ENCODE measurements at regions not wholly inside any gene's neighbourhood (a gene's known extent, or its start where the extent isn't known, plus 50 kb on each side); places are given as distances from the start of the nearest gene placed in this dataset.

GRCh38 chr11:128069665-128070064 lies 517.7 kb downstream of the ETS1 start:
- Mint-ChIP-seq H3K27me3 (peaks cover 20% of the 10 kb centered on the region), H3K4me3 (no peak overlapping the region), H3K27ac (no peak overlapping the region), H3K4me1 (no peaks in the 10 kb centered on the region), H3K9me3 (ENCODE audit: insufficient read depth) (no peaks in the 10 kb centered on the region)
- Histone ChIP-seq H3K4me3 (ENCODE audit: control extremely low read depth in 1 of 5, extremely low read depth in 1 of 5, insufficient read depth in 1 of 5, low read depth in 2 of 5, low read length in 4 of 5) (no peak overlapping the region), H3K27me3 (replicated peaks in 1 of 4; ENCODE audit: control extremely low read depth in 1 of 4, control insufficient read depth in 3 of 4, insufficient read depth in 4 of 4, low read length in 3 of 4) (no peaks in the 10 kb centered on the region), H3K9me3 (ENCODE audit: control extremely low read depth in 1 of 3, control insufficient read depth in 2 of 3, insufficient read depth in 1 of 3, low read length in 2 of 3) (no peaks in the 10 kb centered on the region), H3K36me3 (replicated peaks in 1 of 2; ENCODE audit: control extremely low read depth in 1 of 2, control insufficient read depth in 1 of 2, extremely low read depth in 1 of 2, insufficient read depth in 2 of 2, low read length in 1 of 2) (no peaks in the 10 kb centered on the region), H4K20me1 (ENCODE audit: control insufficient read depth, insufficient read depth, low read length, poor library complexity, severe bottlenecking) (no peaks in the 10 kb centered on the region), H3K4me2 (replicated peaks; ENCODE audit: low read depth, low read length, poor library complexity, severe bottlenecking) (no peak overlapping the region), H3K27ac (ENCODE audit: low read length in 2 of 2) (no peak overlapping the region), H3K79me2 (ENCODE audit: control insufficient read depth, insufficient read depth, low read length) (no peaks in the 10 kb centered on the region), H2AFZ (ENCODE audit: insufficient read depth, low read depth, low read length, poor library complexity, severe bottlenecking) (no peak overlapping the region), H3K4me1 (ENCODE audit: control insufficient read depth in 2 of 2, insufficient read depth in 2 of 2, low read length in 2 of 2) (no peaks in the 10 kb centered on the region), H3K9ac (ENCODE audit: low read length) (no peak overlapping the region)
- WGBS (ENCODE audit: insufficient coverage): no CpG with 5 or more reads among the region's 2 CpGs
- TF ChIP-seq CTCF (IDR thresholded peaks at IDR 0.05): no peak
- no peak for TF ChIP-seq EZH2 (IDR thresholded peaks at IDR 0.05; ENCODE audit: borderline replicate concordance, insufficient read depth, low read depth, low read length, poor library complexity, severe bottlenecking)
- CTCF ChIA-PET: no interaction called here
- POLR2A ChIA-PET: no interaction called here
- ATAC-seq (ENCODE audit: low read depth) (no peak), DNase-seq (no peak)
- intact Hi-C loops (cut with micrococcal nuclease): no loop called here

DNA sequence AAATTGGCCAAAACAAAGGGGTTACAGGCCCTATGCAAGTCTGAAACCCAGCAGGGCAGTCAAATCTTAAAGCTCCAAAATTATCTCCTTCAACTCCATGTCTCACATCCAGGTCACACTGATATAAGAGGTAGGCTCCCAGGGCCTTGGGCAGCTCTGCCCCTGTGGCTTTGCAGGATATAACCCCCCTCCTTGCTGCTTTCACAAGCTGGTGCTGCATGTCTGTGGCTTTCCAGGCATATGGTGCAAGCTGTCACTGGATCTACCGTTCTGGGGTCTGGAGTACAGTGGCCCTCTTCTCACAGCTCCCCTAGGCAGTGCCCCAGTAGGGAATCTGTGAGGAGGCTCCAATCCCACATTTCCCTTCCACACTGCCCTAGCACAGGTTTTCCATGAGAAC lies 519.6 kb downstream of the ETS1 start:
- ChIA-PET CTCF (no interaction called here), POLR2A (no interaction called here)
- H3K9me3 Mint-ChIP-seq (ENCODE audit: insufficient read depth): no peaks in the 10 kb centered on the region
- Histone ChIP-seq H3K36me3 (replicated peaks in 1 of 2; ENCODE audit: control extremely low read depth in 1 of 2, control insufficient read depth in 1 of 2, extremely low read depth in 1 of 2, insufficient read depth in 2 of 2, low read length in 1 of 2) (no peaks in the 10 kb centered on the region), H3K4me3 (ENCODE audit: control extremely low read depth in 1 of 5, extremely low read depth in 1 of 5, insufficient read depth in 1 of 5, low read depth in 2 of 5, low read length in 4 of 5) (no peak overlapping the region), H3K4me2 (replicated peaks; ENCODE audit: low read depth, low read length, poor library complexity, severe bottlenecking) (no peak overlapping the region), H2AFZ (ENCODE audit: insufficient read depth, low read depth, low read length, poor library complexity, severe bottlenecking) (no peak overlapping the region), H3K4me1 (ENCODE audit: control insufficient read depth in 2 of 2, insufficient read depth in 2 of 2, low read length in 2 of 2) (no peaks in the 10 kb centered on the region), H3K9ac (ENCODE audit: low read length) (no peak overlapping the region), H4K20me1 (ENCODE audit: control insufficient read depth, insufficient read depth, low read length, poor library complexity, severe bottlenecking) (no peaks in the 10 kb centered on the region), H3K27ac (ENCODE audit: low read length in 2 of 2) (no peak overlapping the region), H3K9me3 (ENCODE audit: control extremely low read depth in 1 of 3, control insufficient read depth in 2 of 3, insufficient read depth in 1 of 3, low read length in 2 of 3) (no peaks in the 10 kb centered on the region), H3K79me2 (ENCODE audit: control insufficient read depth, insufficient read depth, low read length) (no peaks in the 10 kb centered on the region), H3K27me3 (replicated peaks in 1 of 4; ENCODE audit: control extremely low read depth in 1 of 4, control insufficient read depth in 3 of 4, insufficient read depth in 4 of 4, low read length in 3 of 4) (peaks cover 0 to 8% (median 0%) of the 10 kb centered on the region in 4 experiments)
- no peak overlapping the region for H3K27ac Mint-ChIP-seq
- H3K4me1 Mint-ChIP-seq: no peaks in the 10 kb centered on the region
- H3K27me3 Mint-ChIP-seq: peaks cover 33% of the 10 kb centered on the region
- no peak for ATAC-seq (ENCODE audit: low read depth)
- TF ChIP-seq EZH2 (IDR thresholded peaks at IDR 0.05; ENCODE audit: borderline replicate concordance, insufficient read depth, low read depth, low read length, poor library complexity, severe bottlenecking) (no peak), CTCF (IDR thresholded peaks at IDR 0.05) (no peak)
- no peak overlapping the region for H3K4me3 Mint-ChIP-seq
- 57% methylated on average over 1 of the region's 1 CpG for WGBS (ENCODE audit: insufficient coverage)
- intact Hi-C loops (cut with micrococcal nuclease): no loop called here
- no peak for DNase-seq

All from B cell (primary cell).